Neuron (in vitro differentiated cells): ENCODE measurements at regions not wholly inside any gene's neighbourhood (a gene's known extent, or its start where the extent isn't known, plus 50 kb on each side); places are given as distances from the start of the nearest gene placed in this dataset.
A peak's percentile ranks its signal among the peaks of the same experiment; 100 is the strongest.

Experiments
- H2AFZ ChIP-seq: one replicate; pipeline ENCODE4 v1.6.1; 2013; ENCODE audit warnings: low read depth, mild to moderate bottlenecking, inconsistent platforms, low read length, moderate library complexity
- H3K27me3 ChIP-seq: one replicate; pipeline ENCODE4 v1.6.1; 2013; ENCODE audit warnings: low read length; ENCODE audit not compliant: insufficient read depth
- H3K36me3 ChIP-seq: one replicate; pipeline ENCODE4 v1.6.1; 2013; ENCODE audit warnings: low read length; ENCODE audit not compliant: insufficient read depth
- H3K4me1 ChIP-seq: one replicate; pipeline ENCODE4 v1.6.1; 2013; ENCODE audit warnings: low read length; ENCODE audit not compliant: insufficient read depth
- H3K4me3 ChIP-seq: 2 replicates; pipeline ENCODE4 v1.5.1; 2013; ENCODE audit warnings: mild to moderate bottlenecking, low read length, moderate library complexity
- H3K9me3 ChIP-seq: one replicate; pipeline ENCODE4 v1.6.1; 2013; ENCODE audit warnings: low read length

DNA sequence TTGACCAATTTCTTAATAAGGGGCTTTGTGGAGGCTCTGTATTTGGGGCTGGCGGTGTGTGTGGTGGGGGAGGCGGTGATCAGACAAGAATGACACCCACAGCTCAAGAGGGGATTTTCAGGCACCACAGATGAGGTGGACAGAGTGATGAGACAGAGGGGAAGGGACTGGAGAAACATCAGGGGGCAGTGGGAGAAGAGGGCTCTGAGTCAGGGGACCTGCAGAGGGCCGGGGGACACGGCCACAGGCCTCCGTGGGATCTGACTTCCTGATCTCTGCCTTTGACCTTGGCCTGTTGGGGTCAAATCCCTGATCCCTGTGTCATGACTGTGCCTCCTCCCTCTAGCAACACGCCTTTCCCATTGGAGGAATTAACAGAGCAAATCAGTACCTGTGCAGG lies 197.7 kb downstream of the C9orf50 start:
- H3K9me3 ChIP-seq: no peaks in the 10 kb centered on the region
- no peak overlapping the region for H2AFZ ChIP-seq
- H3K36me3 ChIP-seq: no peaks in the 10 kb centered on the region
- H3K4me3 ChIP-seq: no peak overlapping the region
- H3K4me1 ChIP-seq: peaks cover 18% of the 10 kb centered on the region
- H3K27me3 ChIP-seq: no peaks in the 10 kb centered on the region

DNA sequence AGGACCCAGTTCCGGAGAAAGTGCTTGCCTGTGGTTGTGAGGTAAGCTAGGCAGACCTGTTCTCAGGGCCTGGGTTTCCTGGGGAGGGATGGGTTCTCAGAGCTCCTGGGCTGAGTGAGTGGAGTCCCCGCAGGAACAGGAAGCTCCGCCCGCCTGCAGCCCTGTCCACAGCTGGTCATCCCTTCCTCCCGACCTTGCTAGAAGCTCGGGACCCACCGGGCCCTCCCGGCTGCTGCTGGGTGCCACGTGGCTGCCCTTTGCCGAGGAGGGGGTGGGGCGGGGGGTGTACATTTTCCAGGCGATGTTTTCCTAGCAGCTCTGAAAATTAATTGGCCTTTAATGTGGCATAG lies 198.1 kb downstream of the C9orf50 start:
- no peak overlapping the region for H2AFZ ChIP-seq
- H3K27me3 ChIP-seq: no peaks in the 10 kb centered on the region
- H3K4me3 ChIP-seq: no peak overlapping the region
- H3K4me1 ChIP-seq: peaks cover 14% of the 10 kb centered on the region
- H3K9me3 ChIP-seq: no peaks in the 10 kb centered on the region
- H3K36me3 ChIP-seq: no peaks in the 10 kb centered on the region

DNA sequence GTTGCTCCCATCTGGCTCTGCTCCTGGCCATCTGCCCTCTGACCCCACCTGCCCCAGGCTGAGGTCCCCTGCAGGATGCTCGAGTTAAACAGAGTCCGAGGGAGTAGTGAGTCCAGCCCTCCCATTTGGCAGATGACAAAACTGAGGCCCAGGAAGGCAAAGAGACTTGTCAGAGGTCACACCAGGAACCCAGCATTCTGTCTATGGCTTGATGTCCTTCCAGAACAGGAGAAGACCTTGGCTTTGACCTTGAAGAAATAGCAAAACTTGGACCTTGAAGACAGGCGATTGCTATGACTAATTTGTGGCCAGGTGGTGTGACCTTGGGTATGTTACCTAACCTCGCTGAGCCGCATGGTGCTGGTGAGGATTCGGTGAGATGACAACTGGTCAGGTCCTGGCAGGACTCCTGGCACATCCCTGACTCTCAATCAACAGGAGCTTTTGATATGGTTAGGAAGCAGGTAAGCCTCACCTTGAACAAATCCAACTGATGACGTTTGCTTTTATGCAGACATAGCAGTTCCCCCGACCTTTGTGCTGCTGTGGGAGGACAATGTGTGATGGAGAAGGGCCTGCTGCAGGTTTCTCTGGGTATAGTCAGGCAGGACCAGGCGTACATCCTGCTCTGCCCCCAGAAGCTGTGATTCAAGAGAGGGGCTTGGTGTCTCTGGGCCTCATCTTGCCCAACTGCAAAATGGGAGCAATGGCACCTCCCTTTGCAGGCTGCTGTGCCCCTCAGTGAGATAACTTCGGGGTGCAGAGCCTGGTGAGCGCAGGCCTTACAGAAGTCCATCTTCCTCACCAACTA lies 198.7 kb downstream of the C9orf50 start:
- H3K36me3 ChIP-seq: no peaks in the 10 kb centered on the region
- H2AFZ ChIP-seq: no peak overlapping the region
- no peaks in the 10 kb centered on the region for H3K9me3 ChIP-seq
- H3K27me3 ChIP-seq: no peaks in the 10 kb centered on the region
- no peak overlapping the region for H3K4me3 ChIP-seq
- peaks cover 14% of the 10 kb centered on the region for H3K4me1 ChIP-seq

DNA sequence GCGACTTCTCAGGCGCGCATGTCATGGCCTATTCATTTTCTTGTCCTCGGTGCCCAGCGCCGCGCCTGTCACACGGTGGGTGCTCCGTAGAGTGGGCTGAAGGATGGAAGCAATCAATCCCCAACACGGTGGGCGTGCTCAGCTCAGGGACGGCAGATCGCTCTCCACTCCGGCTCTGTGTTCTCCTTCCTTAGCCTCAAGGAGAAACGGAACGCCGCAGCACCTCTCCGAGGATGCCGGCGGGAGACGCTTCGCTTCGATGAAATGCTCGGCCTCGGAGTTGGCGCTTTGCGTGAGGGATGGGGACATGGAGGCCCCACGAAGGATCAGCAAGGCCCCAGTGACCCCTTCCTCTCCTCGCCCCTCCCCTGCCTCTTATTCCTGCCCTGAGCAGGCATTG lies 199.5 kb downstream of the C9orf50 start:
- H3K9me3 ChIP-seq: no peaks in the 10 kb centered on the region

DNA sequence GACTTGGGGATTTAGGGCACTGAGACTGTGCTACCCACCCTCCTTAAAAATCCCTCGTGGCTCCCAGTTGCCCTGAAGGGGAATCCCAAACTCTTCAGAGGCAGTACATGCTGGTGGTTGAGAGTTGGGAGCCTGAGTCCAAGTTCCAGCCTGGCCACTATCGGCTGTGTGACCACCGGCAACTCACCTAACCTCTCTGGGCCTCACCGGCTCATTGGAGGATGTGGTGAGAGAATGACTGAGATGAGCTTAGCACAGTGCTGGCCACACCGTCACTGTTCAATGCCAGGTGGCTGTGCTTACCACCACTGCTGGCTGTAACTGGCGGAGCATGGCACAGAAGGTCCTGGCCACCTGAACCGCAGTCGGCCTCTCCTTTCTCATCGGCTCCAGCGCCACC lies 200.2 kb downstream of the C9orf50 start:
- no peak overlapping the region for H3K4me3 ChIP-seq
- no peaks in the 10 kb centered on the region for H3K9me3 ChIP-seq
- no peaks in the 10 kb centered on the region for H3K27me3 ChIP-seq
- no peak overlapping the region for H2AFZ ChIP-seq
- peaks cover 19% of the 10 kb centered on the region for H3K4me1 ChIP-seq
- H3K36me3 ChIP-seq: no peaks in the 10 kb centered on the region

More for the DNA sequence above, 199.5 kb downstream of the C9orf50 start:
- Histone ChIP-seq H3K4me3 (no peak overlapping the region), H3K36me3 (no peaks in the 10 kb centered on the region), H2AFZ (no peak overlapping the region), H3K27me3 (no peaks in the 10 kb centered on the region), H3K4me1 (peaks cover 19% of the 10 kb centered on the region)

DNA sequence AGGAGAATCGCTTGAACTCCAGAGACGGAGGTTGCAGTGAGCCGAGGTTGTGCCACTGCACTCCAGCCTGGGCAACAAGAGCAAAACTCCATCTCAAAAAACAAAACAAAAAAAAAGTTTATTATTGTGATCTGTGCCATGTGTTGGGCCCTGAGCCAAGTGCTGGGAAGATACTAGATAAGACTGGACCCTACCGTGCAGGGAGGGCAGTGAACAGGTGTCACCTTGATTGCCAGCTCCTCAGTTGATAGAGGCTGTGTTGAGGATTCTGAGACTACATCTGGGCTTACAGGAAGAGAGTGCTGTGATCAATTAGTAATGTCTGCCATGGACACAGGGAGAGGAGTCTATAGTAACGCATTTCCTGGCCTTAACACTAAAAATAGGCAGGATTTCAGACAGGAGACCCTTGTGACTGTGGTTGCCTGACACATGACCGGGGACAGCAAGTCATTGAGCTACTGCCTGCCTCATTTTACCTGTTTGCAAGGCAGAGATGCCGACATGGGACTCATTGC lies 201.5 kb downstream of the C9orf50 start:
- peaks cover 31% of the 10 kb centered on the region for H3K4me1 ChIP-seq
- no peaks in the 10 kb centered on the region for H3K9me3 ChIP-seq
- H2AFZ ChIP-seq: no peak overlapping the region
- H3K4me3 ChIP-seq: no peak overlapping the region
- H3K27me3 ChIP-seq: no peaks in the 10 kb centered on the region
- H3K36me3 ChIP-seq: no peaks in the 10 kb centered on the region

DNA sequence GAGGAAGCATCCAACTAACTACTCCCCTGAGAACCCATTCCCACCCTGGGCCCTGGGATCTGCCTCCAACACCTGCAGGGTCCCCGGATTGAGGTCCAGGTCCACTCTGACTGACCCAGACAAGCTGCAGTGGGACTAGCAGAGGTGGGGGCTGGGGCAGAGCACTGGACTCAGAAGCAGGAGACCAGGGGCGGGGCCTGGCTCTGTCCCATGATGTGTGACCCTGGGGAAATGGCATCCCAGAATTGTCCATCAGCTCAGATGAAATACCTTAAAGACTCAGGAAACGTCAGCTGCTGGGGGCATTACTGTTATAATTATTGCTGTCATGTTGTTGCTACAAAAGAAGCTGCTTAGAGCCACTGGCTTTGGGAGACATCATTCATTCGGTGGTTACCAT lies 202.4 kb downstream of the C9orf50 start:
- Histone ChIP-seq H3K9me3 (no peaks in the 10 kb centered on the region), H3K4me3 (no peak overlapping the region), H3K36me3 (no peaks in the 10 kb centered on the region), H3K4me1 (peaks cover 34% of the 10 kb centered on the region), H2AFZ (no peak overlapping the region), H3K27me3 (no peaks in the 10 kb centered on the region)

DNA sequence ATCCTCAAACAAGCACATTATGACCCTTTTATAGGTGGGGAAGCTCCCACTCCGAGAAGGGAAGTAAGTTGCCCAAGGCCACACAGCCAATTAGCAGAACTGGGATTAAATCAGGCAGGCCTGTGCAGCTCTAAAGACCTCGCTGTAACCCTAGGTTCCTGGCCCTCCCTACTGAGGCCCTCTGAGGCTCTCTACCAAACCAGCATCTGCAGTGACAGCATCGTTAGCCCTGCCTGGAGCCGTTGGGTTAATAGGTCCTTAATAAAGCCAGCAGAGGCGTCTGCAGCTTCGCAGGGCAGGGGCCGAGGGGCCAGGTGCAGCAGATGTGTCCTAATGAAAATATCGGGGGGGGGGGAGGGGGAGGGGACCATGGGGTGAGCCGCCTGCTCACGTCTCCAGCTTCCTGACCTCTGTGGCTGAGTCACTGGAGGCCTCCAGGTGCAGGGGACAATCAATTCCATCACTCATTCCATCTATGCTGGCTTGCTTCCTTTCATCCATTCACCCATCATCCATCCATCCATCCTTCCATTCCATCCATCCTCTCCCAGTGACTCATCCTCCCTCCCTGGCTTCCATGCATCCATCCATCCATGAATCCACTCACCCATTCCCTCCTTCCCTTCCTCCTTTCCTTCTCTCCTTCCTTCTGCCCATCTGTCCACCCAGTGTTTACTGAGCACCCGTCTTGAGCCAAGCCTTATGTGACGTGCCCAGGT lies 203.9 kb downstream of the C9orf50 start:
- peaks cover 32% of the 10 kb centered on the region for H3K4me1 ChIP-seq

DNA sequence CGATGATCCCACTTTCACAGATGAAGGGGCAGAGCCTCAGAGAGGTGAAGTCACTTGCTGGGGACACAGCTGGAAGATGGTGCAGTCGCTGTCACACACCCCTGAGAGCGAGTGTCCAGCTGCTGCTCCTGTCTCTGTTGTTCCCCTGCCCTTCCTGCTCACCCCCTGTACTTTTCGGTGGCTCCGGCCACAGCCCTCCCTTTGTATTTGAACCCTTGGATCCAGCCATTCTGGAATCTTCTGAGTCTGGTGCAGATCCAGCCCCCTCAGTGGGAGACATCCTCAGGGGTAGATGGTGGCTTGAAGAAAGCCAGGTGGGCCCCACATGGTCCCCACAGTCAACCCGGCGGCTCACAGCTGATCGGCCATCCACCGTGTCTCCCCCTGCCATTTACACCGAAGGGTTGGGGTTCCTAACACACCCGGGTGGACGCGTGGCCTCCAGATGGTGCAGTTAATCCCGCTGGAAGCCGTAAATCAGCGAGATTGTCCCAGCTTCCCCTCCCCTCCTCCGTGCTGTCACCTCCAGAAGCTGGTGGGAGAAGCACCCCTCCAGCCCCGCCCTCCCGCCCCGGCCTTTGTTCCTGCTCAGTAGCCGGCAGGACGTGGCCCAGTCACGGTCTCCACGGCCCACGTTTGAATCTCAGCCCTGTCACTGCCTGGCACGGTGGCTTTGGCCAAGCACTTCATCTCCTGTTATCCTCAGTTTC lies 204.8 kb downstream of the C9orf50 start:
- H3K4me3 ChIP-seq: no peak overlapping the region
- no peaks in the 10 kb centered on the region for H3K27me3 ChIP-seq
- peaks cover 28% of the 10 kb centered on the region for H3K4me1 ChIP-seq
- no peak overlapping the region for H2AFZ ChIP-seq
- no peaks in the 10 kb centered on the region for H3K36me3 ChIP-seq
- no peaks in the 10 kb centered on the region for H3K9me3 ChIP-seq

More for the DNA sequence above, 203.9 kb downstream of the C9orf50 start:
- Histone ChIP-seq H3K36me3 (no peaks in the 10 kb centered on the region), H3K4me3 (no peak overlapping the region), H2AFZ (no peak overlapping the region), H3K9me3 (no peaks in the 10 kb centered on the region), H3K27me3 (no peaks in the 10 kb centered on the region)

DNA sequence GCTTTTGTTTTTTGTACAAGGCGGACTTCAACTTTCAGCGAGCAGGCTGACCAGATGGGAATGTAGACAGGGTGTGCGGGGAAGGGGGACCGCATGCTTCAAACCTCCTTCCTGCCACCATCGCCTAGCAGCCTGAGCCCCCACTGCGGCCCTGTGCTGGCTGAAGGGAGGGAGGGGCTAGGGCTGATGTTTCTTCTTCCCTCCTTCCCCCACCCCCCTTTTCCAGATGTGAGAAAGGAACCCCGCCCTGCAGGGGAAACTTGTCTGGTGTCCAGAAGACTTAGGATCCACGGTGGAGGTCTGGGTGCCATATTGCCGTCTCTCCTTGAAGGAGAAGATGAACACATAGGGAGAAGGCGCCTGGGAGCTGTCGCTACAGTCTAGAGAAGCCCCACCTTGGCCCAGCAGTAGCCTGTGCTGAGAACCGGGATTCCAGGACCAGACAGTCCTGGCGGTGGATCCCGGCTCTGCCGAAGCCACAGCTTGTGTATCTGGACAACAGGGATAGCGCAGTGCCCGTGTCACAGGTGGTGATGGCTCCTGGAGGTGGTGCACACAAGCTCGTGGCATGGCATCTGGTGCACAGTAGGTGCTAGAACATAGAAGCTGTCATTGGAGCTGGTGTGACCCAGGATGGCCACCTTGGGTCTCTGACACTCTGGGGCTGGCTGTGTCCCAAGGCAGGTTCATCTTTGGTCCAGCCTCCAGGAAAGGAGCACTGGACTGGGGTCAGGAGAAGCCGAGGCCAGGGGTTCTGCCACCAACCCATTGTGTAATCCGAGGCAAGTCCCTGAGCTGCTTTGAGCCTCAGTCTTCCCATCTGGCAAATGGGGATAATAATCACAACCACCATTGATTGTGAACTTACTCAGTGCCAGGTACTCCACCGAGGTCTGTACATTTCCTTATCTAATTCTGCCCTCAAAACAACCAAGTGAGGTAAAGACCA lies 205.6 kb downstream of the C9orf50 start:
- peaks cover 28% of the 10 kb centered on the region for H3K4me1 ChIP-seq

DNA sequence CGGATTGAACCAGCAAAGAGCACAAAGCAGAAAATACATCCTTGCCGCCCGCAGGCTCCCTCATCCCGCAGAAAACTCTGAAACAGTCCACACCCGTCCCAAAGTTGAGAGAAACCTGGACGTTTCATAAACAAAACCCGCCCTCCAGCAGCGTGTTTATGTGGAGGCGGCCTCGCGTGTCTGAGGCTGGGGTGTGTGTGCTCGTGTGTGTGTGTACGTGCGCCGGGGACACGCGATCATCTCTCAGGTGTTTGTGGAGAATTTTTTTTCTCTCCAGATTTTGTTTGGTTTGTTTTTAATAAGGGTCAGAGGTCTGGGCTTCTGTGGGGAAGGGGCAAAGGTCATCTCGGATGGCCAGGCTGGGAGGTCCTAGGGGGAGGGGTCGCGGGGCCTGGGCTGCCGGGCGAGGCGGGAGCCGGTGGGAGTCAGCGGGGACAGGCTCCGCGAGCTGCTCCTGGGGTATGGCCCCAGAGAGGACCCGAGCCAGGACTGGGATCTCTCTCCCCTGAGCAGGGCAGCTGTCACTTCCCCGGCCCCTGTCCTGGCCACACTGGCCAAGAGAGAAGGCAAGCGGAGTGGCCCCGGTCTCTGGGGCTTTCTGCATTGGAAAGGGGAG lies 206.4 kb downstream of the C9orf50 start:
- Histone ChIP-seq H3K27me3 (no peaks in the 10 kb centered on the region), H3K9me3 (peaks cover 2% of the 10 kb centered on the region), H3K4me3 (peak overlapping the region; percentile 67), H3K36me3 (no peaks in the 10 kb centered on the region), H2AFZ (peak overlapping the region; percentile 20), H3K4me1 (peaks cover 28% of the 10 kb centered on the region)

More for the DNA sequence above, 205.6 kb downstream of the C9orf50 start:
- H3K36me3 ChIP-seq: no peaks in the 10 kb centered on the region
- H3K4me3 ChIP-seq: peak overlapping the region; percentile 67
- H3K9me3 ChIP-seq: no peaks in the 10 kb centered on the region
- H3K27me3 ChIP-seq: no peaks in the 10 kb centered on the region
- H2AFZ ChIP-seq: no peak overlapping the region
